ENCODE measurements at regions not wholly inside any gene's neighbourhood (a gene's known extent, or its start where the extent isn't known, plus 50 kb on each side); places are given as distances from the start of the nearest gene placed in this dataset.

GRCh38 chr9:3660936-3661335 is 135.1 kb upstream of the RFX3 start:
- no peak for TF ChIP-seq POLR2A (IDR thresholded peaks at IDR 0.05)
- TF ChIP-seq, protein P1, sequence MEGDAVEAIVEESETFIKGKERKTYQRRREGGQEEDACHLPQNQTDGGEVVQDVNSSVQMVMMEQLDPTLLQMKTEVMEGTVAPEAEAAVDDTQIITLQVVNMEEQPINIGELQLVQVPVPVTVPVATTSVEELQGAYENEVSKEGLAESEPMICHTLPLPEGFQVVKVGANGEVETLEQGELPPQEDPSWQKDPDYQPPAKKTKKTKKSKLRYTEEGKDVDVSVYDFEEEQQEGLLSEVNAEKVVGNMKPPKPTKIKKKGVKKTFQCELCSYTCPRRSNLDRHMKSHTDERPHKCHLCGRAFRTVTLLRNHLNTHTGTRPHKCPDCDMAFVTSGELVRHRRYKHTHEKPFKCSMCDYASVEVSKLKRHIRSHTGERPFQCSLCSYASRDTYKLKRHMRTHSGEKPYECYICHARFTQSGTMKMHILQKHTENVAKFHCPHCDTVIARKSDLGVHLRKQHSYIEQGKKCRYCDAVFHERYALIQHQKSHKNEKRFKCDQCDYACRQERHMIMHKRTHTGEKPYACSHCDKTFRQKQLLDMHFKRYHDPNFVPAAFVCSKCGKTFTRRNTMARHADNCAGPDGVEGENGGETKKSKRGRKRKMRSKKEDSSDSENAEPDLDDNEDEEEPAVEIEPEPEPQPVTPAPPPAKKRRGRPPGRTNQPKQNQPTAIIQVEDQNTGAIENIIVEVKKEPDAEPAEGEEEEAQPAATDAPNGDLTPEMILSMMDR (IDR thresholded peaks at IDR 0.05): no peak
